AG09309 (cell line): ENCODE measurements at regions not wholly inside any gene's neighbourhood (a gene's known extent, or its start where the extent isn't known, plus 50 kb on each side); places are given as distances from the start of the nearest gene placed in this dataset.

Source experiments
- DNase-seq: peaks from one replicate; pipeline ENCODE4 v3.0.0-alpha.2; 2010; ENCODE audit warnings: low read depth
- H3K4me3 ChIP-seq: 2 replicates; pipeline ENCODE4 v1.5.1; 2011; ENCODE audit warnings: mild to moderate bottlenecking, low read depth, low read length, moderate library complexity; ENCODE audit not compliant: control insufficient read depth
- CTCF ChIP-seq: IDR thresholded peaks from 2 replicates; pipeline ENCODE4 v1.5.1; 2011; ENCODE audit warnings: mild to moderate bottlenecking, low read depth, low read length, inconsistent platforms; ENCODE audit not compliant: insufficient read depth, control insufficient read depth; ENCODE audit errors: missing control alignments

- no peak for DNase-seq
- H3K4me3 ChIP-seq, result no peak overlapping the region
- TF ChIP-seq CTCF, result no peak
These were observed 108.3 kb upstream of the FGGY start for GRCh38 chr1:59188413-59189213.

GRCh38 chr1:59193443-59194093 lies 103.3 kb upstream of the FGGY start:
- no peak overlapping the region for H3K4me3 ChIP-seq
- no peak for DNase-seq
- TF ChIP-seq CTCF, result no peak

- no peak overlapping the region for H3K4me3 ChIP-seq
- TF ChIP-seq CTCF, result no peak
- no peak for DNase-seq
These were observed 102.3 kb upstream of the FGGY start for GRCh38 chr1:59194621-59195020.

GRCh38 chr1:59195151-59195550 lies 101.7 kb upstream of the FGGY start:
- DNase-seq, result no peak
- TF ChIP-seq CTCF, result no peak
- H3K4me3 ChIP-seq, result no peak overlapping the region

GRCh38 chr1:59198564-59198963 lies 98.3 kb upstream of the FGGY start:
- H3K4me3 ChIP-seq, result no peak overlapping the region
- no peak for TF ChIP-seq CTCF
- peak; percentile 57 for DNase-seq

GRCh38 chr1:59199147-59199546 lies 97.7 kb upstream of the FGGY start:
- TF ChIP-seq CTCF, result no peak
- no peak overlapping the region for H3K4me3 ChIP-seq
- no peak for DNase-seq
